Heart right ventricle (tissue), 16 donors: ENCODE measurements at regions not wholly inside any gene's neighbourhood (a gene's known extent, or its start where the extent isn't known, plus 50 kb on each side); places are given as distances from the start of the nearest gene placed in this dataset.

Experiments used
- ATAC-seq, 8 donors: fragments of 200-7000 bp; cut with Tn5 transposase; one replicate each; pipeline ENCODE4 v1.9.1; 2020; ENCODE audit warnings: mild to moderate bottlenecking in 8 of 8, moderate library complexity in 8 of 8, moderate number of reproducible peaks in 1 of 8
- DNase-seq, 2 donors: peaks; one replicate each; pipeline ENCODE4 v3.0.0-alpha.2; 2020
- H3K27ac ChIP-seq, 10 donors: fragments of 200-600 bp; sonication (generic) in 2 of 10; one replicate each; pipeline versions ENCODE4 v1.5.0 to v1.8.0; 2020 to 2022; ENCODE audit warnings: mild to moderate bottlenecking in 3 of 10
- H3K27me3 ChIP-seq, 7 donors: fragments of 200-600 bp; one replicate each; pipeline ENCODE4 v1.8.0; 2021 to 2022; ENCODE audit warnings: mild to moderate bottlenecking in 2 of 7
- H3K36me3 ChIP-seq, 9 donors: fragments of 200-600 bp; sonication (generic) in 1 of 9; one replicate each; pipeline versions ENCODE4 v1.5.0 to v1.8.0; 2020 to 2022; ENCODE audit warnings: mild to moderate bottlenecking in 2 of 9
- H3K4me1 ChIP-seq, 9 donors: fragments of 200-600 bp; sonication (generic) in 1 of 9; one replicate each; pipeline versions ENCODE4 v1.5.0 to v1.8.0; 2020 to 2022; ENCODE audit warnings: mild to moderate bottlenecking in 4 of 9
- H3K4me3 ChIP-seq, 10 donors: fragments of 200-600 bp; sonication (generic) in 2 of 10; one replicate each; pipeline versions ENCODE4 v1.5.0 to v1.8.0; 2020 to 2022; ENCODE audit warnings: mild to moderate bottlenecking in 7 of 10, moderate library complexity in 2 of 10
- H3K9me3 ChIP-seq, 11 donors: fragments of 200-600 bp in 10 of 11; sonication (generic) in 2 of 11; one replicate each; pipeline versions ENCODE4 v1.5.0 to v1.8.0; 2013 to 2022; ENCODE audit warnings: mild to moderate bottlenecking in 2 of 11, control low read depth in 1 of 11, moderate library complexity in 1 of 11
- CTCF ChIP-seq, 9 donors: fragments of 200-600 bp; sonication (generic) in 2 of 9; IDR thresholded peaks; one replicate each; pipeline versions ENCODE4 v1.5.0 to v1.8.0; 2021 to 2022; ENCODE audit warnings: antibody characterized with exemption in 9 of 9, mild to moderate bottlenecking in 5 of 9, moderate library complexity in 1 of 9
- WGBS, 2 donors: extraction: QIAGEN DNeasy Blood & Tissue Kit; methylation state at CpG; one replicate each; pipeline ENCODE4 v1.1.7; 2013; ENCODE audit warnings: inconsistent platforms in 1 of 2; 5-methylcytosine and 5-hydroxymethylcytosine counted together
- intact Hi-C, 10 donors: fragments of 100-400 bp; cut with DNase I; formaldehyde crosslinking; loops; one replicate each; pipeline versions ENCODE4 v1.11.1 to v1.14.2; 2022
- donor health status: Arrhythmogenic right ventricular cardiomyopathy.
- donor health status: ischemic (EF 13 %, LVEDD 7.1; RV severe dilation, severe dysfunction).
- donor health status: healthy with polysubstance abuse.
- donor health status: DM: no; HTN: yes; CAD: no.
- donor health status: DM: no; HTN: no; CAD: no.
- donor health status: ischemic (EF 25% LVEDD 6.9; RV normal size, moderate dysfunction).
- donor health status: ischemic (EF 25% LVEDD 5.7; RV mildly dilated, moderate dysfunction).
- donor health status: healthy.
- donor health status: DM: yes; HTN: yes; CAD: no.
- donor health status: Ischemic cardiomyopathy.
- donor health status: ischemic (EF 35%, LVEDD 5.7; RV mildly dilated, moderate dysfunction).
- donor health status: nonischemic (EF 11% LVEDD 7.7; RV severe dilation, severe dysfunction).
- donor health status: DM: yes; HTN: yes; CAD: no.
- donor health status: PGD.
- donor health status: ischemic (EF 29% LVEDD 5.4; RV normal size, mild dysfunction).
- donor health status: nonischemic (EF 23%, LVEDD 6.1; RV moderate dilation, normal function).

- 85 to 89% methylated on average over 2 of the region's 2 CpGs for WGBS, 2 donors
- TF ChIP-seq CTCF (IDR thresholded peaks at IDR 0.05) = no peak
- H3K4me1 ChIP-seq = no peaks in the 10 kb centered on the region
- no peak overlapping the region for H3K4me3 ChIP-seq
- peaks cover 0 to 31% (median 0%) of the 10 kb centered on the region in 11 donors for H3K9me3 ChIP-seq
- no peaks in the 10 kb centered on the region for H3K27me3 ChIP-seq
- intact Hi-C loops = no loop called here
- H3K27ac ChIP-seq = no peak overlapping the region
- ATAC-seq = no peak
- H3K36me3 ChIP-seq = no peaks in the 10 kb centered on the region
- no peak for DNase-seq
These were observed 739.9 kb upstream of the AMOT start for GRCh38 chrX:113580486-113580885.

- DNase-seq (no peak), ATAC-seq (no peak)
- Histone ChIP-seq H3K27me3 (peaks cover 0 to 26% (median 0%) of the 10 kb centered on the region in 7 donors), H3K9me3 (no peaks in the 10 kb centered on the region), H3K27ac (no peak overlapping the region), H3K4me3 (no peak overlapping the region), H3K36me3 (no peaks in the 10 kb centered on the region), H3K4me1 (no peaks in the 10 kb centered on the region)
- TF ChIP-seq CTCF (IDR thresholded peaks at IDR 0.05) = no peak
- 60 to 80% methylated on average over 1 of the region's 1 CpG for WGBS, 2 donors
- intact Hi-C loops = no loop called here
These were observed 717.9 kb upstream of the AMOT start for GRCh38 chrX:113558576-113558975.

- DNase-seq = no peak
- intact Hi-C loops = no loop called here
- no peak for ATAC-seq
- H3K9me3 ChIP-seq = peaks cover 0 to 1% (median 0%) of the 10 kb centered on the region in 11 donors
- no peaks in the 10 kb centered on the region for H3K4me1 ChIP-seq
- peaks cover 0 to 17% (median 0%) of the 10 kb centered on the region in 7 donors for H3K27me3 ChIP-seq
- H3K36me3 ChIP-seq = no peaks in the 10 kb centered on the region
- no peak for TF ChIP-seq CTCF (IDR thresholded peaks at IDR 0.05)
- H3K27ac ChIP-seq = no peak overlapping the region
- H3K4me3 ChIP-seq = no peak overlapping the region
- whole genome bisulfite sequencing, 2 donors = 78 to 83% methylated on average over 1 of the region's 1 CpG
These were observed 711.3 kb upstream of the AMOT start for GRCh38 chrX:113551919-113552318.

- Histone ChIP-seq H3K36me3 (no peaks in the 10 kb centered on the region), H3K27me3 (peaks cover 0 to 9% (median 0%) of the 10 kb centered on the region in 7 donors), H3K4me1 (no peaks in the 10 kb centered on the region), H3K9me3 (peaks cover 0 to 4% (median 0%) of the 10 kb centered on the region in 11 donors), H3K4me3 (no peak overlapping the region), H3K27ac (no peak overlapping the region)
- DNase-seq = no peak
- intact Hi-C loops = no loop called here
- WGBS, 2 donors = 40 to 78% methylated on average over 2 of the region's 2 CpGs
- ATAC-seq = no peak
- no peak for TF ChIP-seq CTCF (IDR thresholded peaks at IDR 0.05)
These were observed 707.8 kb upstream of the AMOT start for GRCh38 chrX:113548308-113549015.
